ENCODE measurements at regions not wholly inside any gene's neighbourhood (a gene's known extent, or its start where the extent isn't known, plus 50 kb on each side); places are given as distances from the start of the nearest gene placed in this dataset.

DNA sequence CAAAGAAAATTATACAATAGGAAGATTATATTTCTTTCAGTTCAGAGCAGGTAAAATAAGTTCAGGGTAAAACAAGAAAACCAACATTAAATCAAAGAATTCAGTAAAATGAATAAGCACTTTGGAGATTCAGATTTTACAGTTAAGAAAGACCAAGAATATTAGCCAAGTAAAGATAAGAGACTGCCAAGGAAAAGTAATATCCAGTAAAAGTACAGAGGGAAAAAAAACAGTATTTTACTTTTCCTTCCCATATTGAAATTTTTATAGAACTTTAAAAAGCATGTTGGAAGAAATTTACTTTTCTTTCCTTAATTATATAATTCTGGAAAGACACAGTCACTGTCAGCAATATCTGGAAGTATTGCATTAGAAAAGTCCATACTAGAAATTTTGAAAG, 393.4 kb downstream of the NFIB start (continued):
- TF ChIP-seq, protein P1, sequence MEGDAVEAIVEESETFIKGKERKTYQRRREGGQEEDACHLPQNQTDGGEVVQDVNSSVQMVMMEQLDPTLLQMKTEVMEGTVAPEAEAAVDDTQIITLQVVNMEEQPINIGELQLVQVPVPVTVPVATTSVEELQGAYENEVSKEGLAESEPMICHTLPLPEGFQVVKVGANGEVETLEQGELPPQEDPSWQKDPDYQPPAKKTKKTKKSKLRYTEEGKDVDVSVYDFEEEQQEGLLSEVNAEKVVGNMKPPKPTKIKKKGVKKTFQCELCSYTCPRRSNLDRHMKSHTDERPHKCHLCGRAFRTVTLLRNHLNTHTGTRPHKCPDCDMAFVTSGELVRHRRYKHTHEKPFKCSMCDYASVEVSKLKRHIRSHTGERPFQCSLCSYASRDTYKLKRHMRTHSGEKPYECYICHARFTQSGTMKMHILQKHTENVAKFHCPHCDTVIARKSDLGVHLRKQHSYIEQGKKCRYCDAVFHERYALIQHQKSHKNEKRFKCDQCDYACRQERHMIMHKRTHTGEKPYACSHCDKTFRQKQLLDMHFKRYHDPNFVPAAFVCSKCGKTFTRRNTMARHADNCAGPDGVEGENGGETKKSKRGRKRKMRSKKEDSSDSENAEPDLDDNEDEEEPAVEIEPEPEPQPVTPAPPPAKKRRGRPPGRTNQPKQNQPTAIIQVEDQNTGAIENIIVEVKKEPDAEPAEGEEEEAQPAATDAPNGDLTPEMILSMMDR (IDR thresholded peaks at IDR 0.05 in 2 of 3, conservative IDR thresholded peaks at IDR 0.05 in 1 of 3; ENCODE audit: insufficient read depth in 2 of 3, low read depth in 1 of 3, low read length in 3 of 3) = no peak

DNA sequence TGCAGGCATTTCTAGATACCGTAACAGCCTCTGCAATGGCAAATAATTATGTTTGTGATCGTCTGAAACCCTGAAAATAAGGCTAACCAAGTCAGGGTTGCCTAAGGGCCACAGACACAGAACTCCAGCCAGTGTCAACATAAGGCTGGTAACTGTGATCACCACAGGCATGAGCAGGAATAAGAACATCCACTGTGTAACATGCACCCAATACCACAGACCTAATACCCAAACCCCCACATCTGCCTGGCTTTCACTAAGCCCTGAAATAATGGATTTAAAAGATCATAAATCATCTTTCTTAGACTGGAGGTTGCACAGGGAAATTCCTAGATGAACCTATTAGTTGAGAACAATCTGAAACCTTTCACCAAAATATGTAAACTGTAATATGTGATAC, 394.5 kb downstream of the NFIB start:
- DNase-seq (ENCODE audit: extremely low read depth in 1 of 4, low spot score in 3 of 4) (no peak), FAIRE-seq (no peak), ATAC-seq (no peak)
- H3K27me3 ChIP-seq (ENCODE audit: control insufficient read depth in 2 of 2, insufficient read depth in 2 of 2, low read length in 2 of 2) = no peaks in the 10 kb centered on the region
- H3K9ac ChIP-seq (ENCODE audit: insufficient read depth in 1 of 2, low read depth in 2 of 2, low read length in 2 of 2) = no peak overlapping the region
- TF ChIP-seq BRCA1 (IDR thresholded peaks at IDR 0.05) (no peak), BRCA1 (CRISPR knock-in tag; IDR thresholded peaks at IDR 0.05) (no peak), NFIX (CRISPR knock-in tag; IDR thresholded peaks at IDR 0.05; ENCODE audit: low read depth) (no peak), RBM39 (optimal IDR thresholded peaks at IDR 0.05; ENCODE audit: low read depth, low read length) (no peak), CC2D1A (IDR thresholded peaks at IDR 0.05) (no peak)
- TF ChIP-seq, protein P2, sequence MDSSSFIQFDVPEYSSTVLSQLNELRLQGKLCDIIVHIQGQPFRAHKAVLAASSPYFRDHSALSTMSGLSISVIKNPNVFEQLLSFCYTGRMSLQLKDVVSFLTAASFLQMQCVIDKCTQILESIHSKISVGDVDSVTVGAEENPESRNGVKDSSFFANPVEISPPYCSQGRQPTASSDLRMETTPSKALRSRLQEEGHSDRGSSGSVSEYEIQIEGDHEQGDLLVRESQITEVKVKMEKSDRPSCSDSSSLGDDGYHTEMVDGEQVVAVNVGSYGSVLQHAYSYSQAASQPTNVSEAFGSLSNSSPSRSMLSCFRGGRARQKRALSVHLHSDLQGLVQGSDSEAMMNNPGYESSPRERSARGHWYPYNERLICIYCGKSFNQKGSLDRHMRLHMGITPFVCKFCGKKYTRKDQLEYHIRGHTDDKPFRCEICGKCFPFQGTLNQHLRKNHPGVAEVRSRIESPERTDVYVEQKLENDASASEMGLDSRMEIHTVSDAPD (CRISPR knock-in tag; IDR thresholded peaks at IDR 0.05) = no peak
- TF ChIP-seq, protein P3, sequence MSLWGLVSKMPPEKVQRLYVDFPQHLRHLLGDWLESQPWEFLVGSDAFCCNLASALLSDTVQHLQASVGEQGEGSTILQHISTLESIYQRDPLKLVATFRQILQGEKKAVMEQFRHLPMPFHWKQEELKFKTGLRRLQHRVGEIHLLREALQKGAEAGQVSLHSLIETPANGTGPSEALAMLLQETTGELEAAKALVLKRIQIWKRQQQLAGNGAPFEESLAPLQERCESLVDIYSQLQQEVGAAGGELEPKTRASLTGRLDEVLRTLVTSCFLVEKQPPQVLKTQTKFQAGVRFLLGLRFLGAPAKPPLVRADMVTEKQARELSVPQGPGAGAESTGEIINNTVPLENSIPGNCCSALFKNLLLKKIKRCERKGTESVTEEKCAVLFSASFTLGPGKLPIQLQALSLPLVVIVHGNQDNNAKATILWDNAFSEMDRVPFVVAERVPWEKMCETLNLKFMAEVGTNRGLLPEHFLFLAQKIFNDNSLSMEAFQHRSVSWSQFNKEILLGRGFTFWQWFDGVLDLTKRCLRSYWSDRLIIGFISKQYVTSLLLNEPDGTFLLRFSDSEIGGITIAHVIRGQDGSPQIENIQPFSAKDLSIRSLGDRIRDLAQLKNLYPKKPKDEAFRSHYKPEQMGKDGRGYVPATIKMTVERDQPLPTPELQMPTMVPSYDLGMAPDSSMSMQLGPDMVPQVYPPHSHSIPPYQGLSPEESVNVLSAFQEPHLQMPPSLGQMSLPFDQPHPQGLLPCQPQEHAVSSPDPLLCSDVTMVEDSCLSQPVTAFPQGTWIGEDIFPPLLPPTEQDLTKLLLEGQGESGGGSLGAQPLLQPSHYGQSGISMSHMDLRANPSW (CRISPR knock-in tag; IDR thresholded peaks at IDR 0.05) = no peak
- TF ChIP-seq, protein P4, sequence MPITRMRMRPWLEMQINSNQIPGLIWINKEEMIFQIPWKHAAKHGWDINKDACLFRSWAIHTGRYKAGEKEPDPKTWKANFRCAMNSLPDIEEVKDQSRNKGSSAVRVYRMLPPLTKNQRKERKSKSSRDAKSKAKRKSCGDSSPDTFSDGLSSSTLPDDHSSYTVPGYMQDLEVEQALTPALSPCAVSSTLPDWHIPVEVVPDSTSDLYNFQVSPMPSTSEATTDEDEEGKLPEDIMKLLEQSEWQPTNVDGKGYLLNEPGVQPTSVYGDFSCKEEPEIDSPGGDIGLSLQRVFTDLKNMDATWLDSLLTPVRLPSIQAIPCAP (CRISPR knock-in tag; IDR thresholded peaks at IDR 0.05; ENCODE audit: borderline replicate concordance) = no peak
- TF ChIP-seq, protein P5, sequence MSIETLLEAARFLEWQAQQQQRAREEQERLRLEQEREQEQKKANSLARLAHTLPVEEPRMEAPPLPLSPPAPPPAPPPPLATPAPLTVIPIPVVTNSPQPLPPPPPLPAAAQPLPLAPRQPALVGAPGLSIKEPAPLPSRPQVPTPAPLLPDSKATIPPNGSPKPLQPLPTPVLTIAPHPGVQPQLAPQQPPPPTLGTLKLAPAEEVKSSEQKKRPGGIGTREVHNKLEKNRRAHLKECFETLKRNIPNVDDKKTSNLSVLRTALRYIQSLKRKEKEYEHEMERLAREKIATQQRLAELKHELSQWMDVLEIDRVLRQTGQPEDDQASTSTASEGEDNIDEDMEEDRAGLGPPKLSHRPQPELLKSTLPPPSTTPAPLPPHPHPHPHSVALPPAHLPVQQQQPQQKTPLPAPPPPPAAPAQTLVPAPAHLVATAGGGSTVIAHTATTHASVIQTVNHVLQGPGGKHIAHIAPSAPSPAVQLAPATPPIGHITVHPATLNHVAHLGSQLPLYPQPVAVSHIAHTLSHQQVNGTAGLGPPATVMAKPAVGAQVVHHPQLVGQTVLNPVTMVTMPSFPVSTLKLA (conservative IDR thresholded peaks at IDR 0.05) = no peak
- BruUV-seq (replicated peaks) = no TSS peak
- no peaks in the 10 kb centered on the region for H3K9me1 ChIP-seq (ENCODE audit: control insufficient read depth, insufficient read depth, low read length)
- H3K4me2 ChIP-seq (ENCODE audit: insufficient read depth, low read length) = no peak overlapping the region
- CTCF ChIA-PET (ENCODE audit: low intra/inter-chr PET ratio) = no interaction called here
- POLR2A ChIA-PET = no interaction called here
- in situ Hi-C loops (cut with MboI) = no loop called here
- intact Hi-C loops (cut with micrococcal nuclease) = no loop called here
- WGBS (ENCODE audit: insufficient coverage, low coverage, missing lambda C conversion rate) = 11% methylated on average over 2 of the region's 2 CpGs
- no peak overlapping the region for H3K27ac ChIP-seq (ENCODE audit: extremely low read depth, low read depth, low read length)
- no peak overlapping the region for H3K4me3 ChIP-seq
- H2AFZ ChIP-seq (ENCODE audit: low read depth, low read length) = no peak overlapping the region
- H3K36me3 ChIP-seq (ENCODE audit: control insufficient read depth, insufficient read depth, low read length) = no peaks in the 10 kb centered on the region
- no peaks in the 10 kb centered on the region for H3K79me2 ChIP-seq (ENCODE audit: control insufficient read depth, insufficient read depth, low read length)
- no peaks in the 10 kb centered on the region for H3K4me1 ChIP-seq (replicated peaks in 1 of 2; ENCODE audit: control insufficient read depth in 2 of 2, insufficient read depth in 2 of 2, low read length in 2 of 2)
- no peaks in the 10 kb centered on the region for H3K9me3 ChIP-seq (replicated peaks; ENCODE audit: control insufficient read depth, insufficient read depth, low read depth, low read length)
- no peaks in the 10 kb centered on the region for H4K20me1 ChIP-seq (replicated peaks; ENCODE audit: control insufficient read depth, insufficient read depth, low read length)

All from K562 (cell line).